ENCODE measurements at regions not wholly inside any gene's neighbourhood (a gene's known extent, or its start where the extent isn't known, plus 50 kb on each side); places are given as distances from the start of the nearest gene placed in this dataset.

- H3K9me3 ChIP-seq (ENCODE audit: control insufficient read depth, insufficient read depth, low read length) = no peaks in the 10 kb centered on the region
- in situ Hi-C loops (cut with MboI; ENCODE audit: low sequenced_read_pairs) (no loop called here), dilution Hi-C loops (cut with HindIII; ENCODE audit: low sequenced_read_pairs, unreplicated experiment) (no loop called here), intact Hi-C loops (cut with micrococcal nuclease) (no loop called here)
- no peak overlapping the region for H2AK5ac ChIP-seq (ENCODE audit: low read depth, low read length)
- CTCF ChIA-PET = no interaction called here
- H3K79me1 ChIP-seq (ENCODE audit: low read depth in 1 of 2, low read length in 2 of 2) = no peaks in the 10 kb centered on the region
- no peak overlapping the region for H2BK20ac ChIP-seq (ENCODE audit: low read depth, low read length)
- H2BK5ac ChIP-seq (ENCODE audit: low read depth, low read length, poor library complexity, severe bottlenecking) = no peak overlapping the region
- H3K9me1 ChIP-seq (ENCODE audit: insufficient read depth, low read length) = no peaks in the 10 kb centered on the region
- no peak overlapping the region for H3K56ac ChIP-seq (ENCODE audit: extremely low read depth, insufficient read depth, low read length)
- no peak overlapping the region for H4K8ac ChIP-seq (ENCODE audit: low read depth in 2 of 2, low read length in 2 of 2)
- H3K4me2 ChIP-seq (ENCODE audit: low read depth, low read length) = no peak overlapping the region
- TF ChIP-seq POLR2A (IDR thresholded peaks at IDR 0.05; ENCODE audit: low read depth, low read length) (no peak), MXI1 (IDR thresholded peaks at IDR 0.05; ENCODE audit: borderline replicate concordance, low read depth, low read length) (no peak), BHLHE40 (IDR thresholded peaks at IDR 0.05; ENCODE audit: low read depth, low read length) (no peak), MAZ (IDR thresholded peaks at IDR 0.05; ENCODE audit: borderline replicate concordance, low read depth, low read length) (no peak)
- no TSS peak for BruUV-seq (replicated peaks)
- DNase-seq (no peak), ATAC-seq (ENCODE audit: low read depth) (no peak)
- H4K5ac ChIP-seq (ENCODE audit: low read depth, low read length) = no peak overlapping the region
- no peak overlapping the region for H3K18ac ChIP-seq (ENCODE audit: low read depth, low read length)
- POLR2A ChIA-PET (ENCODE audit: unreplicated experiment) = no interaction called here
- H3K4me3 ChIP-seq (ENCODE audit: insufficient read depth, low read depth, low read length) = no peak overlapping the region
- H3K4me1 ChIP-seq (ENCODE audit: control insufficient read depth, insufficient read depth, low read length) = peaks cover 3% of the 10 kb centered on the region; the same call in 1 of the 2 replicates
- H3K14ac ChIP-seq (replicated peaks; ENCODE audit: low read depth, low read length) = no peak overlapping the region
- no peaks in the 10 kb centered on the region for H3K27me3 ChIP-seq (ENCODE audit: control insufficient read depth, insufficient read depth, low read length)
- no peak overlapping the region for H3K4ac ChIP-seq (ENCODE audit: low read depth, low read length)
- no peak overlapping the region for H2AK9ac ChIP-seq (replicated peaks; ENCODE audit: low read depth, low read length, poor library complexity)
- no peaks in the 10 kb centered on the region for H4K20me1 ChIP-seq (ENCODE audit: insufficient read depth, low read length)
- WGBS, 2 experiments (ENCODE audit: extremely low coverage in 2 of 2, insufficient read length in 1 of 2) = no CpG with 5 or more reads among the region's 1 CpG
- no peak overlapping the region for H3K23ac ChIP-seq (ENCODE audit: low read depth, low read length)
- no peak overlapping the region for H2AFZ ChIP-seq (replicated peaks; ENCODE audit: low read length, poor library complexity)
- no peak overlapping the region for H3K9ac ChIP-seq (ENCODE audit: low read depth, low read length)
- no peak overlapping the region for H3K27ac ChIP-seq (ENCODE audit: insufficient read depth, low read length)
- no peaks in the 10 kb centered on the region for H3K36me3 ChIP-seq (ENCODE audit: control insufficient read depth, insufficient read depth, low read length)
- H2BK120ac ChIP-seq (ENCODE audit: low read depth, low read length) = no peak overlapping the region
- no peak overlapping the region for H4K91ac ChIP-seq (ENCODE audit: insufficient read depth, low read depth, low read length)
- no peak overlapping the region for H2BK15ac ChIP-seq (ENCODE audit: low read depth, low read length)
Measured at GRCh38 chr13:73251626-73252265, 192.9 kb downstream of the KLF5 start.
